WTC11 (cell line): ENCODE measurements at regions not wholly inside any gene's neighbourhood (a gene's known extent, or its start where the extent isn't known, plus 50 kb on each side); places are given as distances from the start of the nearest gene placed in this dataset.
A peak's percentile ranks its signal among the peaks of the same experiment; 100 is the strongest.

Experiments used
- ATAC-seq: fragments of 200-7000 bp; cut with Tn5 transposase; 2 replicates; pipeline ENCODE4 v1.10.0; 2021; ENCODE audit warnings: mild to moderate bottlenecking, moderate library complexity
- CTCF ChIA-PET: fragments of 300-600 bp; sonication (Branson Sonifier 250); formaldehyde crosslinking; loops from one replicate; lab custom pipeline; 2021; ENCODE audit warnings: antibody characterized with exemption; lab: Charles Lee
- POLR2A ChIA-PET: fragments of 350-600 bp; sonication (Branson Sonifier 250); formaldehyde crosslinking; loops from one replicate; lab custom pipeline; 2021; ENCODE audit warnings: antibody characterized with exemption; lab: Charles Lee
- DNase-seq: peaks from one replicate; pipeline ENCODE4 v3.0.0; 2021; ENCODE audit warnings: low spot score
- H3K27ac Mint-ChIP-seq: 2 replicates; pipeline ENCODE4 v1.8.0; 2021; ENCODE audit warnings: mixed read lengths
- H3K27me3 Mint-ChIP-seq: 2 replicates; pipeline ENCODE4 v1.8.0; 2021; ENCODE audit warnings: low read depth, mild to moderate bottlenecking, moderate library complexity, mixed read lengths
- H3K36me3 Mint-ChIP-seq: 2 replicates; pipeline ENCODE4 v1.8.0; 2021; ENCODE audit warnings: mixed read lengths
- H3K4me1 Mint-ChIP-seq: 2 replicates; pipeline ENCODE4 v1.8.0; 2022; ENCODE audit warnings: mixed read lengths
- H3K4me3 Mint-ChIP-seq: 2 replicates; pipeline ENCODE4 v1.8.0; 2021; ENCODE audit warnings: mild to moderate bottlenecking, moderate library complexity, mixed read lengths
- H3K9me3 Mint-ChIP-seq: 2 replicates; pipeline ENCODE4 v1.8.0; 2021; ENCODE audit warnings: mixed read lengths
- CREM ChIP-seq: sonication (generic); formaldehyde crosslinking; IDR thresholded peaks from 2 replicates; pipeline ENCODE4 v1.8.1; 2022; ENCODE audit warnings: mild to moderate bottlenecking, missing genetic modification reagents, moderate library complexity
- ELF4 ChIP-seq: sonication (generic); formaldehyde crosslinking; IDR thresholded peaks from 2 replicates; pipeline ENCODE4 v1.8.1; 2022; ENCODE audit warnings: low read depth, mild to moderate bottlenecking, moderate library complexity, missing genetic modification reagents
- ESRRA ChIP-seq: sonication (generic); formaldehyde crosslinking; IDR thresholded peaks from 2 replicates; pipeline ENCODE4 v1.8.1; 2022; ENCODE audit warnings: mild to moderate bottlenecking, missing genetic modification reagents, borderline replicate concordance
- FOXK1 ChIP-seq: sonication (generic); formaldehyde crosslinking; IDR thresholded peaks from 2 replicates; pipeline ENCODE4 v1.8.0; 2022; ENCODE audit warnings: mild to moderate bottlenecking, moderate library complexity, missing genetic modification reagents
- HMGA2 ChIP-seq: fragments of 250-450 bp; sonication (Bioruptor Pico); IDR thresholded peaks from 2 replicates; pipeline ENCODE4 v1.4.0; 2021; ENCODE audit warnings: mild to moderate bottlenecking, moderate library complexity
- SMAD3 ChIP-seq: sonication (generic); formaldehyde crosslinking; IDR thresholded peaks from 2 replicates; pipeline ENCODE4 v1.8.0; 2022; ENCODE audit warnings: missing genetic modification reagents, mild to moderate bottlenecking, borderline replicate concordance
- SP1 ChIP-seq: sonication (generic); formaldehyde crosslinking; conservative IDR thresholded peaks from 2 replicates; pipeline ENCODE4 v1.8.1; 2022; ENCODE audit warnings: missing genetic modification reagents
- ZNF263 ChIP-seq: sonication (generic); formaldehyde crosslinking; IDR thresholded peaks from 2 replicates; pipeline ENCODE4 v1.8.1; 2022; ENCODE audit warnings: low read depth, mild to moderate bottlenecking, moderate library complexity, missing genetic modification reagents
- ZNF423 ChIP-seq: fragments of 250-450 bp; sonication (Bioruptor Pico); IDR thresholded peaks from 2 replicates; pipeline ENCODE4 v2.1.2; 2022; ENCODE audit warnings: mild to moderate bottlenecking, moderate library complexity
- TF ChIP-seq, protein P1 (sequence below): sonication (generic); formaldehyde crosslinking; IDR thresholded peaks from 2 replicates; pipeline ENCODE4 v1.8.0; 2022; ENCODE audit warnings: mild to moderate bottlenecking, missing genetic modification reagents
- TF ChIP-seq, protein P2 (sequence below): sonication (generic); formaldehyde crosslinking; IDR thresholded peaks from 2 replicates; pipeline ENCODE4 v1.8.1; 2022; ENCODE audit warnings: missing genetic modification reagents, borderline replicate concordance
- TF ChIP-seq, protein P3 (sequence below): sonication (generic); formaldehyde crosslinking; IDR thresholded peaks from 2 replicates; pipeline ENCODE4 v1.8.0; 2023; ENCODE audit warnings: mild to moderate bottlenecking, missing genetic modification reagents
- TF ChIP-seq, protein P4 (sequence below): fragments of 250-450 bp; sonication (Bioruptor Pico); IDR thresholded peaks from 2 replicates; pipeline ENCODE4 v1.8.0; 2021; ENCODE audit warnings: mild to moderate bottlenecking
- TF ChIP-seq, protein P5 (sequence below): fragments of 250-450 bp; sonication (Bioruptor Pico); IDR thresholded peaks from 2 replicates; pipeline ENCODE4 v1.9.0; 2021; ENCODE audit warnings: moderate library complexity, mild to moderate bottlenecking, inconsistent platforms, borderline replicate concordance
- TF ChIP-seq, protein P6 (sequence below): sonication (generic); formaldehyde crosslinking; IDR thresholded peaks from 2 replicates; pipeline ENCODE4 v1.8.0; 2022; ENCODE audit warnings: mild to moderate bottlenecking, missing genetic modification reagents

DNA sequence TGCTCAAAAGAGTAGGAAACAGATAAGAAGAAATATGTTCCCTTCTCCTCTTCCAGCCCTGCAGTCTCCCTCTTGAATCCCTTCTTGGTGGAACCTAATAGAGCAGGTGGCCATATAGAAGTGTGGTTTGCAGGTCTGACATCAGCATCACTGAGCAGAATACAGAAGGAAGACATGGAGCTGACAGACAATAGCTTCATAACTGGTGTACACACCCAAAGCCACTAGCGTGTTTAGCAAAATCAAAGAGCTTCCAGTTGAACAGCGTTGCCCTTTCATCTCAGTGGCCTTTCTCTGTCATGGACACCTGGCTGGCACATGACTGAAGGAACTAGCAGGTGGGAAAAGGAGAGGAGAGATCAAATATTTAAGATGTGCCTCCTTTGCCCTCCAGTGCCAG lies 245.5 kb downstream of the BAMBI start (continued):
- TF ChIP-seq, protein P1, sequence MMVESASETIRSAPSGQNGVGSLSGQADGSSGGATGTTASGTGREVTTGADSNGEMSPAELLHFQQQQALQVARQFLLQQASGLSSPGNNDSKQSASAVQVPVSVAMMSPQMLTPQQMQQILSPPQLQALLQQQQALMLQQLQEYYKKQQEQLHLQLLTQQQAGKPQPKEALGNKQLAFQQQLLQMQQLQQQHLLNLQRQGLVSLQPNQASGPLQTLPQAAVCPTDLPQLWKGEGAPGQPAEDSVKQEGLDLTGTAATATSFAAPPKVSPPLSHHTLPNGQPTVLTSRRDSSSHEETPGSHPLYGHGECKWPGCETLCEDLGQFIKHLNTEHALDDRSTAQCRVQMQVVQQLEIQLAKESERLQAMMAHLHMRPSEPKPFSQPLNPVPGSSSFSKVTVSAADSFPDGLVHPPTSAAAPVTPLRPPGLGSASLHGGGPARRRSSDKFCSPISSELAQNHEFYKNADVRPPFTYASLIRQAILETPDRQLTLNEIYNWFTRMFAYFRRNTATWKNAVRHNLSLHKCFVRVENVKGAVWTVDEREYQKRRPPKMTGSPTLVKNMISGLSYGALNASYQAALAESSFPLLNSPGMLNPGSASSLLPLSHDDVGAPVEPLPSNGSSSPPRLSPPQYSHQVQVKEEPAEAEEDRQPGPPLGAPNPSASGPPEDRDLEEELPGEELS (CRISPR knock-in tag) = no peak
- TF ChIP-seq CREM (CRISPR knock-in tag) (no peak), ZNF263 (CRISPR knock-in tag) (no peak), FOXK1 (CRISPR knock-in tag) (no peak), ELF4 (CRISPR knock-in tag) (no peak), SP1 (no peak), SMAD3 (CRISPR knock-in tag) (no peak)
- TF ChIP-seq, protein P2, sequence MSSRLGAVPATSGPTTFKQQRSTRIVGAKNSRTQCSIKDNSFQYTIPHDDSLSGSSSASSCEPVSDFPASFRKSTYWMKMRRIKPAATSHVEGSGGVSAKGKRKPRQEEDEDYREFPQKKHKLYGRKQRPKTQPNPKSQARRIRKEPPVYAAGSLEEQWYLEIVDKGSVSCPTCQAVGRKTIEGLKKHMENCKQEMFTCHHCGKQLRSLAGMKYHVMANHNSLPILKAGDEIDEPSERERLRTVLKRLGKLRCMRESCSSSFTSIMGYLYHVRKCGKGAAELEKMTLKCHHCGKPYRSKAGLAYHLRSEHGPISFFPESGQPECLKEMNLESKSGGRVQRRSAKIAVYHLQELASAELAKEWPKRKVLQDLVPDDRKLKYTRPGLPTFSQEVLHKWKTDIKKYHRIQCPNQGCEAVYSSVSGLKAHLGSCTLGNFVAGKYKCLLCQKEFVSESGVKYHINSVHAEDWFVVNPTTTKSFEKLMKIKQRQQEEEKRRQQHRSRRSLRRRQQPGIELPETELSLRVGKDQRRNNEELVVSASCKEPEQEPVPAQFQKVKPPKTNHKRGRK (CRISPR knock-in tag) = no peak
- TF ChIP-seq, protein P3, sequence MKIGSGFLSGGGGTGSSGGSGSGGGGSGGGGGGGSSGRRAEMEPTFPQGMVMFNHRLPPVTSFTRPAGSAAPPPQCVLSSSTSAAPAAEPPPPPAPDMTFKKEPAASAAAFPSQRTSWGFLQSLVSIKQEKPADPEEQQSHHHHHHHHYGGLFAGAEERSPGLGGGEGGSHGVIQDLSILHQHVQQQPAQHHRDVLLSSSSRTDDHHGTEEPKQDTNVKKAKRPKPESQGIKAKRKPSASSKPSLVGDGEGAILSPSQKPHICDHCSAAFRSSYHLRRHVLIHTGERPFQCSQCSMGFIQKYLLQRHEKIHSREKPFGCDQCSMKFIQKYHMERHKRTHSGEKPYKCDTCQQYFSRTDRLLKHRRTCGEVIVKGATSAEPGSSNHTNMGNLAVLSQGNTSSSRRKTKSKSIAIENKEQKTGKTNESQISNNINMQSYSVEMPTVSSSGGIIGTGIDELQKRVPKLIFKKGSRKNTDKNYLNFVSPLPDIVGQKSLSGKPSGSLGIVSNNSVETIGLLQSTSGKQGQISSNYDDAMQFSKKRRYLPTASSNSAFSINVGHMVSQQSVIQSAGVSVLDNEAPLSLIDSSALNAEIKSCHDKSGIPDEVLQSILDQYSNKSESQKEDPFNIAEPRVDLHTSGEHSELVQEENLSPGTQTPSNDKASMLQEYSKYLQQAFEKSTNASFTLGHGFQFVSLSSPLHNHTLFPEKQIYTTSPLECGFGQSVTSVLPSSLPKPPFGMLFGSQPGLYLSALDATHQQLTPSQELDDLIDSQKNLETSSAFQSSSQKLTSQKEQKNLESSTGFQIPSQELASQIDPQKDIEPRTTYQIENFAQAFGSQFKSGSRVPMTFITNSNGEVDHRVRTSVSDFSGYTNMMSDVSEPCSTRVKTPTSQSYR = no peak
- TF ChIP-seq, all 79 proteins: peak for 0

DNA sequence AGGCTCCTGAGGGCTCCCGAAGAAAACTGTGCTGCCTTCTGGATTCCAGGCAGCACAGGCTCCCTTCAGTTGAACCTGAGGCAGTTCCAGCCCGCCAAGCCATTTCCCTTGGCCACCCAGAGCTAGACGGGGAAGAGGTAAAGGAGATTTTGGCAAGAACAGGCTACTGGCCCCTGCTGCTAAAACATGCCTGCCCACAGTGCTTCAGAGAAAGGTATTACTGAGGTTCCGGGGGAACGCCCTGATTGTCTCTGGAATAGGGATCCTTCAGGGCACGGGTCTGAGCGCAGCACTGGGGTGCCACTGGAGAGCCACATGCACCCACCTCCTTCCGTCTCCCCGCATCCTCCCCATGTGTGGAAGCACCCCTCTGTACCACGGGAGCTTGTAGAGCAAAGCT lies 247.4 kb downstream of the BAMBI start:
- peak; percentile 18 for ATAC-seq
- POLR2A ChIA-PET = no interaction called here
- CTCF ChIA-PET = interaction anchor here (0.9 to 1.8 kb wide), 6 partner anchors 9 to 296 kb away, joined by 3 to 14 read pairs (median 6); no protein-coding TSS in a partner anchor

More for the DNA sequence above, 247.4 kb downstream of the BAMBI start:
- TF ChIP-seq ZNF423 (CRISPR knock-in tag) (no peak), HMGA2 (CRISPR knock-in tag) (no peak), ESRRA (CRISPR knock-in tag) (no peak)
- TF ChIP-seq, protein P4, sequence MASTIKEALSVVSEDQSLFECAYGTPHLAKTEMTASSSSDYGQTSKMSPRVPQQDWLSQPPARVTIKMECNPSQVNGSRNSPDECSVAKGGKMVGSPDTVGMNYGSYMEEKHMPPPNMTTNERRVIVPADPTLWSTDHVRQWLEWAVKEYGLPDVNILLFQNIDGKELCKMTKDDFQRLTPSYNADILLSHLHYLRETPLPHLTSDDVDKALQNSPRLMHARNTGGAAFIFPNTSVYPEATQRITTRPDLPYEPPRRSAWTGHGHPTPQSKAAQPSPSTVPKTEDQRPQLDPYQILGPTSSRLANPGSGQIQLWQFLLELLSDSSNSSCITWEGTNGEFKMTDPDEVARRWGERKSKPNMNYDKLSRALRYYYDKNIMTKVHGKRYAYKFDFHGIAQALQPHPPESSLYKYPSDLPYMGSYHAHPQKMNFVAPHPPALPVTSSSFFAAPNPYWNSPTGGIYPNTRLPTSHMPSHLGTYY = no peak
- TF ChIP-seq, protein P5, sequence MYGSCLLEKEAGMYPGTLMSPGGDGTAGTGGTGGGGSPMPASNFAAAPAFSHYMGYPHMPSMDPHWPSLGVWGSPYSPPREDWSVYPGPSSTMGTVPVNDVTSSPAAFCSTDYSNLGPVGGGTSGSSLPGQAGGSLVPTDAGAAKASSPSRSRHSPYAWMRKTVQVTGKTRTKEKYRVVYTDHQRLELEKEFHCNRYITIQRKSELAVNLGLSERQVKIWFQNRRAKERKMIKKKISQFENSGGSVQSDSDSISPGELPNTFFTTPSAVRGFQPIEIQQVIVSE = no peak
- TF ChIP-seq, protein P6, sequence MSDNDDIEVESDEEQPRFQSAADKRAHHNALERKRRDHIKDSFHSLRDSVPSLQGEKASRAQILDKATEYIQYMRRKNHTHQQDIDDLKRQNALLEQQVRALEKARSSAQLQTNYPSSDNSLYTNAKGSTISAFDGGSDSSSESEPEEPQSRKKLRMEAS (CRISPR knock-in tag) = 0 out of 2 replicates have a peak, but pooled peaks have one; percentile 24
- DNase-seq = no peak
- Mint-ChIP-seq H3K4me3 (peak overlapping the region; percentile 30; the same call in 1 of the 2 replicates), H3K36me3 (no peaks in the 10 kb centered on the region), H3K9me3 (peaks cover under 1% of the 10 kb centered on the region; the same call in 1 of the 2 replicates), H3K27ac (0 out of 2 replicates have a peak overlapping the region, but pooled peaks have one; percentile 27), H3K4me1 (peaks cover 23% of the 10 kb centered on the region), H3K27me3 (peaks cover 4% of the 10 kb centered on the region; the same call in 1 of the 2 replicates)
